HG03457 (cell line): ENCODE measurements at regions not wholly inside any gene's neighbourhood (a gene's known extent, or its start where the extent isn't known, plus 50 kb on each side); places are given as distances from the start of the nearest gene placed in this dataset.

ENCODE experiments used
- ATAC-seq: cut with Tn5 transposase; IDR thresholded peaks from one replicate; pipeline ENCODE4 v1.9.1; 2021; ENCODE audit warnings: moderate number of reproducible peaks; ENCODE audit not compliant: unreplicated experiment

- no peak for ATAC-seq
These were observed 63.5 kb downstream of the DNTTIP2 start for GRCh38 chr1:93815366-93816110.

DNA sequence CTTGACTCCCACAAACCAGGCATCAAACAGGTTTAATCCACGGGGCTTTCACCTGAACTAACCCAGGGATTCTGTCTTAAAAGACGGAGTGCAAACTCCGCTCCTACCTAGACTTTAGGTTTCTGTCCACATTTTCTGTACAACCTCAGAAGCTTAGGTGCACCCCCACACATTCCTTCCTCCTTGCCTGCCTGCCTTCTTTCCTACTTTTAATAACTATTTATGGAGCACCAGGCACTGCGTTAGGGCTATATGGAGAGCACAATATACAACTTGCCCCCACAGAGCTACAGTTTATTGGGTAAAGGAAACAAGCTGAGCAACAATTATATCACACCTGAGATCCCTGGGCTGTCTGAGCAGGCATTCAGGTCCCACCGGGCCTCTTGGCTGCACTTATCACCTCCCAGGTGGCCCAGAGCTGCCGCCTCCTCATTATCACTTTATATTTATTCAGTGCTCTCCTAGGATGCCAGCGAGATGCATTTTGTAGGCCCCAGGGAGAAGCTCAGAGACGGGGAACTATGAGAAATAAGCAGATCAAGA, 64.1 kb downstream of the DNTTIP2 start:
- ATAC-seq = no peak

GRCh38 chr1:93814059-93814794, 64.8 kb downstream of the DNTTIP2 start:
- ATAC-seq = no peak

DNA sequence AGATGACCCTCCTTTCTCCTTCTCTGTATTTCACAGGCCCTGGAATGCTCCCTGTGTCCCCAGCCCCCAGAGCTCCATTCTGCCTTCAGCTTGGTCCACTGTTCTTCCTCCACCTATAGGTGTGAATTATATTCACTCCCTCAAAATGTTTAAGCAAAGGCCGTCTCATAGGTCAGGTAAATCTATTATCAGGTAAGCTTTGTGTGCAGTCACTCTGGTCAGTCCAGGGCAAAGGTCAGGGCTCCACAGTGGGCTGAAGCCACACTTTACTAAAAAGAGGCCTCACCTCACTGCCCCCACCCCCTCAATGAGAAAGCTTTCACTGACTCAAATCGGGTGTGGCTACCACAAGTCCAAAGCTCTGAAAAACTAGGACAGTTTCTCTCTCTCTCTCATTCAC, 65.9 kb downstream of the DNTTIP2 start:
- ATAC-seq = no peak

- ATAC-seq = no peak
These were observed 67.5 kb downstream of the DNTTIP2 start for GRCh38 chr1:93811326-93812065.

GRCh38 chr1:93810316-93810715, 68.7 kb downstream of the DNTTIP2 start:
- no peak for ATAC-seq

DNA sequence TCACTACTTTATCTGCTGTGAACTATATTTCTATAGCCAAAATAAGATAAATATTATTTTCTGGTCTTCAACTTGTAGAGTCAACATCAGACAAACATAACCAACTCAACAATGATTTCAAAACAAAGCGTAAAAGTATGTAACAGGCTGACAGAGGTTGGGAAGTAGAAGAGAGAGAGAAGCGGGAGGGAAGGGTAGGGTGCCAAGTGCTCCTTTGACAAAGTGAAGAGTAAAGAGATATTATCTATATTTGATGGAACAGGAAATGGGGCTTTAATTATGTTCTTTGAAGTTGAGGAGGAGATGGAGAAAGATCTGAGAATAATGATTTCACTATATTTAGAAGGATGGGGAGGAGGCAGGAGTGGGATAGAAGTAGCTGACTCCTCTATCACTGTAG, 70.1 kb downstream of the DNTTIP2 start:
- ATAC-seq = no peak

- ATAC-seq = no peak
These were observed 71.6 kb downstream of the DNTTIP2 start for GRCh38 chr1:93807311-93807930.

DNA sequence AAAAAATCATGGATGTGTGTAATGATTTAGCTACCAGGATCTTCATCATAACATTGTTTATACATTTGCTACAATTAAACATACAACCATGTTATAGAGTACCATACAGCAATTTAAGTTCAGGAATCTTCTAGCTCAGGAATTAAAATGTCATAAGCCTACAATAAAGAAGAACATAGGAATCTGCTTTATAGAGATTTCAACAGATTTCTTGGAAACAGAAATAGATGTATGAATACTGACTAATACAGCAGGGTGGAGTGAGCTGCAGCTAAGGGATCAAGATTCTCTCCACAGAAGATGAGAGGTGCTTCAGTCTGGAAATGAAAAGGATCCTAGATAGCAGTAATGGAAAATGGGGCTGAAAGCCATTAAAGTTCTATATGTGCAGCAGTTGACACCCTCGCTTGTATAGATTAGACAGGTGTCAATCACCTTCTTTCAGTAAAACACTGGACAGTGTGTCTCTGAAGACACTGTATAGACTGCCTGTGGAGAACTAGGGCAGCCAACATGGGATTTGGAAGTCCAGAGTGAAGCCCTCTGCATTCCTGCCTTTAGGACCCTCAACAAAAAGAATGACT, 73.9 kb downstream of the DNTTIP2 start:
- ATAC-seq = no peak

GRCh38 chr1:93804412-93804811, 74.6 kb downstream of the DNTTIP2 start:
- ATAC-seq = no peak

GRCh38 chr1:93801471-93801870, 77.5 kb downstream of the DNTTIP2 start:
- no peak for ATAC-seq

- ATAC-seq = no peak
These were observed 78.2 kb downstream of the DNTTIP2 start for GRCh38 chr1:93800856-93801255.

GRCh38 chr1:93798291-93798690, 80.7 kb downstream of the DNTTIP2 start:
- no peak for ATAC-seq

GRCh38 chr1:93784538-93784937, 94.5 kb downstream of the DNTTIP2 start:
- no peak for ATAC-seq

DNA sequence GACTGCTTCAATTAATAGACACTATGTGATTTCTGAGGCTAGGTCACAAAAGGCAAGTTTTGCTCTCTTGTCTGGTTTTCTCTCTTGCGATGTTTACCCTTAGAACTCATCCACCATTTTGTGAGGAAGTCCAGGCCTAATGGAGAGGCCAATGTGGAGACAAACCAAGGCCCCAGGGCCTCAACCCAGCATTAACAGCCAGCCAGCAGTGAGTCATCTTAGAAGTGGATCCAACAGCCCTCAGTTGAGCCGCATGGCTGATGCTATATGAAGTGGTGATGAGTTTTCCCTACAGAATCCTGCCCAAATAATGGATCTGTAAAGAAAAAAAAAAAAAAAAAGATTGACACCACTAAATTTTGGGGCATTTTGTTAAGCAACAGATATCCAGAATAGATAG, 95.1 kb downstream of the DNTTIP2 start:
- no peak for ATAC-seq

- ATAC-seq = no peak
These were observed 98.0 kb upstream of the BCAR3 start for GRCh38 chr1:93779540-93780165.

DNA sequence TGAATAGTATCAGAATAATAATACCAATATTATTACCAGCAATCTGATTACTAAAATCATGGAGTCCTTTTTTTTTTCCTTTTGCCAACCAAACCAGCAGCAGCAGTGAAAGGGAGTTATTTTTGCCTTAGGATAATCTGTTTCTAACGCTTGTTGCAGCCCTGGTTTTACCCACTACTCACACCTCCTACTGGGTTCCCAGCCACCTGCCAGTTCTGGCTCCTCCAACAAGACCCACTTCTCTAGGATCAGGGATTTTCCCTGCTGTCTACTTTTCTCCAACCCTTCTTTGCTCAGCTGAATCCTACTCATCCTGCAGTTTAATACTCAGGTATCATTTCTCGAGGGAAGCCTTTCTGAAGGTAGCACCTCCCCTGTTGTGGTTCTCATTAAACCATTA, 96.8 kb upstream of the BCAR3 start:
- no peak for ATAC-seq

GRCh38 chr1:93777255-93777654, 95.6 kb upstream of the BCAR3 start:
- ATAC-seq = no peak

DNA sequence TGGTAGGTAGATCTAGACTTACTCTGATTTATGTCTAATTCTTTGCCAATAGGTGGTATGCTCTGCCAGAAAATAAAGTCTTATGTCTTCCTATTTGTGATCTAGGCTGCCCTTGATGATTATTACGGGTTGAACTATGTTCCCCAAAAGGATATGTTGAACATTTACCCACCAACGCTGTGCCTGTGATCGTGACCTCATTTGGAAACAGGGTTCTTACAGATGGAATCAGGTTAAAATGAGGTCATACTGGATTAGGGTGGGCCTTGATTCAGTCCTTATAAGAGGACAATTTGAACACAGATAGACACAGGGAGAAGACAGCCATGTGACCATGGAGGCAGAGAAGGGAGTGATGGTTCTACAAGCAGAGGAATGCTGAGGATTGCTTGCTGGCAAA, 95.1 kb upstream of the BCAR3 start:
- ATAC-seq = no peak

GRCh38 chr1:93775224-93775623, 93.6 kb upstream of the BCAR3 start:
- no peak for ATAC-seq
